HG02840 (cell line): ENCODE measurements at regions not wholly inside any gene's neighbourhood (a gene's known extent, or its start where the extent isn't known, plus 50 kb on each side); places are given as distances from the start of the nearest gene placed in this dataset.
"Not testable (repeated sequence)": the region's sequence is repeated elsewhere in the genome, so short reads cannot be mapped to it uniquely, and the experiment has no call there.

Experiments used
- ATAC-seq: cut with Tn5 transposase; IDR thresholded peaks from one replicate; pipeline ENCODE4 v1.9.1; 2021; ENCODE audit warnings: mild to moderate bottlenecking, moderate library complexity, moderate number of reproducible peaks; ENCODE audit not compliant: unreplicated experiment, low FRiP score

DNA sequence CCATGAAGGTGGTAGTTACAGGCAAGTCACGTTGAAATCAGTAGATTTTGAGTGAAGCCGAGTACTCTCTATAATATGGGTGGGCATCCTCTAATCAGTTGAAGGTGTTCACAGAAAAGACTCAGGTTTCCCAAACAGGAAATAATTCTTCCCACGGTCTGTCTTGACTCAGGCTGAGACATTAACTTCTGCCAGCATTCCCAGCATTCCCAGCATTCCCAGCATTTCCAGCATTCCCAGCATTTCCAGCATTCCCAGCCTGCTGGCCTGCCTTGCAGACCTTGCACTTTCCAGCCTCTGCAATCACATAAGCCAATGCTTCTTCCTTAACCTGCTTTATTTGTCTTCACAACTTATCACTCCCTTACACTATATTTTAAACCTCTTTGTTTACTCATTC, 542.3 kb upstream of the ROBO2 start:
- ATAC-seq, result no peak

DNA sequence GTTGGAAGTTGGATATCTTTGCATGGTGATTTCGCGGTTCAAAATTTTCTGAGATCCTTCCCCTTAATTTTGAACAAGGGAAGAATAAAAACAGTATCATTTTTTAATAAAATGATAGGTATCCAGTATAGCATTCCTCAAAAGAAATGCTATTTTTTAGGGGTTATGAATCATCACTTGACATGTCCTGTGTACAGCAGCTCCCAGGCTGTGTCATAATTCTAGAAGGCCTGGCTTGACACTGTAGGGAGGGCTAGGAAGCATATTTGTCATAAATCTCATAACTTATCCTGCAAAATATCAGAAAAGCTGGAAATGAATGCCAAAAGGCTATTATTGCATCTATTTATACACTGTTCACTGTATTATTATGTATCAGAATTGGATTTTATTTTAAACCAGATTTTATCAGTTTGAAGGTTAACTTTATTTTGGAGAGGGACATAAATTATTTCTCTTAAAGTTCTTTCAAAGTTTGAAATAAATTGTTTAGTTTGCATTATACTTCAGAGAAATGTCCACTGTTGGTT, 539.1 kb upstream of the ROBO2 start:
- ATAC-seq, result no peak

DNA sequence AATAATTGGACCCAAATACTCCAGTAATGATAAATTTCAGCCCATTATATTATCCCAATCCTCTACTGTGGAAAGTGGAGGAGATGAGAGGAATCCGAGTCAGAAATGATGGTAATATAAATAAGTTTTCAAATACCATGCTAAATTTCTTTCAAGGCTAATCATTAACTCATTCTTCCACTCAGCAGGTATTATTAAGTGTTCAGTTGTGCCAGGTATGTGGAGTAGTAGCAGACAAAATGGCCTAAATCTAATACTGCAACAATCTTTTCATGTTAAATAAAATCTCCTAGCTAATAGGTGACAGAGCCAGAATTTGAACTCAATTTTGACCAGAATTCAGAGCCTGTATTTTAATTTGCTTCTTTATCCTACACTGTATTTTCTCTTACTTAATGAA, 538.6 kb upstream of the ROBO2 start:
- ATAC-seq, result no peak

DNA sequence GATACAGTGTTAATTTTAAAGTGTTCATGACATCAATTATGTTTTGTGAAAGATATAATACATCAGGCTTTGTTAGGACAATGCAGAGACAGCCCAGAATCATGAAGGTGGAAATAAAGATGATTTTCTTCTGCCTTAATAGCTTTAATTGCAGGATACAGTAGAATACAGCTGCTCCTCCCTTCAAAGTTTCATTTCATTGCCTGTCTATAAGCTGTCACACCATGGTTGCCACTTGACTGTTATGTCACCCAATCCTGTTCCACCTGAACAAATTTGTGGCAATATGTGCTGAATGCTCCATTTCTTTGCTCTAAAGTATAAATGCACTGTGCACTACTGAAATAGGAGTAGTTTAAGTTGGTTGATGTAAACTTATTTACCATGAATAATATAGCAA, 537.8 kb upstream of the ROBO2 start:
- no peak for ATAC-seq

DNA sequence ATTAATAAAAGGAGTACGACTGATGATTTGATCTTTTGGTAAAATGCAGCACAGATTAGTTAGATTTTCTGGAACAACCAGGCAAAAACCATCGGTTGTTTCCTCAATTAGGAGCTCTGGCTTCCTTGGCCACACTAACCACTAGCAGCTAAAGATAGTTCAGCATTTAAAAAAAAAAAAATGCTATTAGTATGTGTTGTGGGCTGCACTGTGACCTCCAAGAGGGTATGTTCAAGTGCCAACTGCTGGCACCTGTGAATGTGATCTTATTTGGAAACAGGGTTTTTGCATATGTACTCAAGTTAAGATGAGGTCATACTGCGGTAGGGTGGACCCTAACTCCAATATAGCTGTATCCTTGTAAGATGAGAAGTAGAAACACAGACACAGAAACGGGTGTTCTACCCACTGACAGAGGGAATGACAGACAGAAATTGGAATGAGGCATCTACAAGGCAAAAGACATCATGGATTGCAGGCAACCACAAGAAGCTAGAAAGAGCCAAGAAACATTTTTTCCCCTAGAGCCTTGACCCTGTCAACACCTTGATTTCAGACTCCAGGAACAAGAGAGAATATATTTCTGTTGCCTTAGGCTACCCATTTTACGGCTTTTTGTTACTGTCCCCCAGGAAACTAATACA, 534.6 kb upstream of the ROBO2 start:
- ATAC-seq, result no peak

DNA sequence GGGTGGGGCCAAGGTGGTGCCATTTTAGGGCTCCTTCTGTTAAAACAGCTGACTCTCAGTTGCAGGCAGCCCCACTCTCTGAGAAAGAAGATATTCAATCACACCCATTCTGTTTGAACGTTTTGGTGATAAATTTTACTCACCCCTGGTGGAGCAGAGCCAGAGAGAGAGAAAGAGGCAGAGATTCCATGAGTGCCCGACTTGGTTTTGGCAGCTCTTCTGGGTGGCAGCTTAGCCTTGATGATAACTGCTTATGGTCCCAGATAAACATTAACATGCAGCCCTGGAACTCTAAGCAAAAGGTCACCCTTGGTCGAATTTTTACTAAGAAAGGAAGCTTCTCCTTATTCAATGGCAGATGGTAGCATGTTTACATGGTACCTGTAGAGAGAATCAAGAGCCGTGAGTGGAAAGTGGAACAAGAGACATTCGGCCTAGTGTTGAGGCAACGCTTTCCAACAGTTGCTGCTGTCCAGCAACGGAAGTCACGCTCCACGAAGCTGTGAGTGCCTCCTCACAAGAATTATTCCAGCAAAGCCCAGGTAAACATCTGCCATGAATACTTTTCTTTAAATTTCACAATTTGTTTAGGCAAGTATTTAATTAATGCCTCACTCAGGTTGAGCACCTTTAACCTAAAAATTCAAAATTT, 530.6 kb upstream of the ROBO2 start:
- ATAC-seq, result no peak

DNA sequence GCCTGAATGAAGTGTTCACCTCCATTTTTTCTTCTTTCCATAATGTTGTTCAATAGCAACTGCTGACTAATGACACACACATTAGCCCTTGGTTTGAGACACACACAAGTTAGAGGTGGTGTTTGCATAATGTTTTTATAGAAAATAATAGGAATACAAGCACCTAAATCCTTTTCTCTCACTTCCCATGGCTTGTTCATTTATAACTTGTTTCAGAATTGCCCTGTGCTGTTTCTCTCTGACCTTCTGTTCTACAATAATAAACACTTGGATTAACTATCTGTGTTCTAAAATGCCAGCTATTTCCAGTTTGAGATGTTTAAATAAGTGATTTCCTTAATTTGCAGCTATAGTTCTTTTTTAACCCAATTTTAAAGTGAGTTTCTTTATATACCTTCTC, 525.1 kb upstream of the ROBO2 start:
- ATAC-seq, result no peak

DNA sequence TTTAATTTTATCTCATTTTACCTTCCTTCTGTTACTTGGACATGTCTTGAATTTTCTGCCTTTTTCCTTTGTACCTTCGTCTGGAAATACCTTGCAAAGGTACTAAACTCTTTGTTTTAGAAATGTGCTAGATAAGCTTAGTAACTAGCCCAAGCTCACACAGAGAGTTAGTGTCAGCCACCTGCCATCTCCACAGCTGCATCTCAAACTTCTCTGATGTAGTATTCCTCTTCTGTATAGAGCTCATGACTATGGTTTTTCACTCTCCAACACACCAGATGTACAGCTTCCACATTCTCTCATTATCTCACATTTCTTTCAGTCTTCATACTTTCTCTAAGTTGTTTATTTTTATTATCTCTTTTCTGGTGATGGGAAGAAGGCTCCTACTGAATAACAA, 516.6 kb upstream of the ROBO2 start:
- no peak for ATAC-seq

DNA sequence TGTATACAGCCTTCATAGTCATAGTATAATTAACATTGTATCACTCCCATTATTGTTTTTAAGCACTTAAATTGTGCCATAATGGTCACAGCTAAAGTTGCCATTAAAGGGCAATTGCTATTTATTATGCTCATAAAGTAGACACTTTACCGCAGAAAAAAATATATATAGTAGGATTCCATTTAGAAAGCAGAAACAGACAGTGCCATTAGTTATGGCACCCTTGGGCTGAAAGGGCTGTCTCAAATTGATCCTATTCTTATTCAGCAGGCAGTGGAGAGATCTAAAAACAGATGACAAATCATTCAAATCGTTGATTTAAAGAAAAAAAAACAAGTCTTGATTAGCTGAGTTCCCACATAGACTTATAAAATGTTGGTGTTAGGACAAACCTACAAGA, 514.2 kb upstream of the ROBO2 start:
- no peak for ATAC-seq

DNA sequence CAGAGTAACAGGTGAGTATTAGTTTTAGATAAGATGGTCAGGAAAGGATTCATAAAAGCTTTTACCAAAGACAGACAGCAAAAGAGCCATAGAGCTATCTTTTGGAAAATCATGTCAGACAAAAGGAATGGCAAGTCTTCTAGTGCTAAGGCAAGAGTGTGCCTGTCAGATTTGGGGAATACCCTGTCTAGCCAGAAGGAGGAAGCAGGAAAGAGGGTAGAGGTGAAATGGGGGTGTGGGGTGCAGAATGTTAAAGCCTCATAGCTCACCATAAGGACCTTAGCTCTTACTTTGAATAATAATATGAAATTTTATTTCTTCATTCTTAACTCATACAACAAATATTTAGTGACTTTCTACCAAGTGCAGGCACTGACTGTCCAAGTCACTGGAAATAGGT, 512.1 kb upstream of the ROBO2 start:
- ATAC-seq, result no peak

DNA sequence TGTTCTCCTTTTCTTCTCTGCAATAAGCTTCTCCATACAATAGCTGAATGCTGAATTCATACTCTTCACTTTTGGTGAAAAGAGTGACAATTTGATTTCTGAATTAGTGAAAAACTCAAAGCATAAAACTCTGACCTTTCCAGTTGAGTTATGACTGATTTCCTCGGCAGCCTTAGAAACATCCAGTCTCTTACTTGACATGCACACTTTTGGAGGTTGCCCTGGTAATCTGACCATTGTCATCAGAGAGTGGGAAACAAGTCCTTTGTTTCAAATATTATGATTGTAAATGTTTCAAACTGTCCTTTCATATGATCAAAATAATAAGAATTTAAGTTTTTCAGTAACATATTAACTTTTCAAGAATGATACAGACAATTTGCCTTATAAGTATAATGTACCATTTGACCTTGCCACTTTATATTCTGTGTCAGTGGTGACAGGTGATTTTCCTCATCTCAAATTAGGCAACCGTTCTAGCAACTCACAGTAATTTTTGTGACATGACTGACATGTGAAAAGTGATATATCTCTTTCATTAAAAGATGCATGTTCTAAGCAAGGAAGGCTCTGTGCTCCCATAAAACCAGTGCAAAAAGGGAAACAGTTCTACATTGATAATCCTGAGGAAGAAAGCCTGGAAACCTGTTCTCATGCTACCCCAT, 507.6 kb upstream of the ROBO2 start:
- ATAC-seq, result no peak

DNA sequence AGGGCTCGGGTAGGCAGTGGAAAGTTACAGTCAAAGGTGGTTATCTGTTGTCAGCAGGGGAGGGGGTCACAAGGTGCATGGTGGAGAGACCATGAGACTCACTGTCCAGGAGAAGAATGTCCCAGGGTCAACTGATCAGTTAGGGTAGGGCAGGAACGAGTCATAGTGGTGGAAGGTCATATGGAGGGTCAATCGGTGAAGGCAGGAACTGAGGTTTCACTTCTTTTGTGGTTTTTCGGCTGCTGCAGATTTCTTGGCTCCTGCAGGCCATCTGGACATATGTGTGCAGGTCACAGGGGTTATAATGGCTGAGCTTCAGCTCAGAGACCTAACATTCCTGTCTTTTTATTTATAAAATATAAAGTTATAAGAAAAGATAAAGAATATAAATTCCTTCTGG, 506.2 kb upstream of the ROBO2 start:
- ATAC-seq, result not testable (repeated sequence)

DNA sequence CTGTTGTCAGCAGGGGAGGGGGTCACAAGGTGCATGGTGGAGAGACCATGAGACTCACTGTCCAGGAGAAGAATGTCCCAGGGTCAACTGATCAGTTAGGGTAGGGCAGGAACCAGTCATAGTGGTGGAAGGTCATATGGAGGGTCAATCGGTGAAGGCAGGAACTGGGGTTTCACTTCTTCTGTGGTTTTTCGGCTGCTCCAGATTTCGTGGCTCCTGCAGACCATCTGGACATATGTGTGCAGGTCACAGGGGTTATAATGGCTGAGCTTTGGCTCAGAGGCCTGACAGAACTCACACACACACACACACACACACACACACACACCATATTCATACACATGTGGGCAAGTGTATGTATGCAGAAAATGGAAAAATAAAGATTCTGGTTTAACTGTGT, 502.0 kb upstream of the ROBO2 start:
- ATAC-seq, result not testable (repeated sequence)

DNA sequence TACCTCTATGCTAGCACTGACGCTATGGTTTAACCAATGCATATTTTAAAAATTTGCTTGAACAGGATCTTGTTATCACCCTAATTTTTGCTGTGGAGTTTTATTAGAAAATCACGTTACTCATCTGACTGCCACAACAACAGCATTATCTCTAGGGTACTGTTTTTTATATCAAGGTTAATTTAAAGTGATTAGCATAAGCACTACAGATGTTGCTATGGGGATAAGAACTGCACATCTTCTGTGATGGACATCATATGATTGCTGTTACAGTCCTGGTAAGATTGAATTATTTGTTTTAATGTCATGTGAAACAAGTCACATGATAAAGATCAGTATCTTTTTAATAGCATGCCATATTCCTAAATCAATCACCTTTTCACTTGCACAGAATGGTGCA, 492.2 kb upstream of the ROBO2 start:
- no peak for ATAC-seq

DNA sequence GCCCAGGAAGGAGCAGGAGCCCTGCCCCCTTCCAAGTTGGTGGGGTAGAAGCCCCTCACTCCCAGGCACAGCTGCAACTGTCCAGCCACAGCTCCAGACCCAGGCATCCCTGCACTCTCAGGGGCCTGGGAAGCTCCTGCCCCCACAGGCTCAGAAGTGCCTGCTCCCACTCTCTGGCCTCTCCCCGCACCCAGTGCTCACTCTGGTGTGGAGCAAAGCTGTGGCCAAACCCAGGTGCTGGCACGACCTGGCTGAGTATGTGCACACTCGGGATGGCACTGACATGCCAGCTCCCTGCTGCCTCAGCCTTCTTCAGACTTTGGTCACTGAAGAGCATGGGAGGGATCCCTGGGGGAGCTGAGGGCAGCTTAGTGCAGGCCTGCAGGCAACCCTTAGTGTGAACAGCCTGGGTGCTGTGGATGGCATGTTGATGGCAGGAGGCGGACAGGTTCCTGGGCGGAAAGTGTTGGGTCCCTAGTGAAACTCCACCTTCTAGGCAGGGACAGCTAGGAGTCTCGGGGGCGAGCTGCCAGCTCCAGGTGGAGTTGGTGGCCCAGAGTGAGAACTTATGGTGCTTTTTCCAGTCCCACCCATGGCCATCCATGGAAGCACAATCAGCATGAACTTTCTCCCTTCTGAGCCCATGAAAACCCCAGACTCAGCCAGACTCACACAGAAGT, 489.2 kb upstream of the ROBO2 start:
- ATAC-seq, result no peak

DNA sequence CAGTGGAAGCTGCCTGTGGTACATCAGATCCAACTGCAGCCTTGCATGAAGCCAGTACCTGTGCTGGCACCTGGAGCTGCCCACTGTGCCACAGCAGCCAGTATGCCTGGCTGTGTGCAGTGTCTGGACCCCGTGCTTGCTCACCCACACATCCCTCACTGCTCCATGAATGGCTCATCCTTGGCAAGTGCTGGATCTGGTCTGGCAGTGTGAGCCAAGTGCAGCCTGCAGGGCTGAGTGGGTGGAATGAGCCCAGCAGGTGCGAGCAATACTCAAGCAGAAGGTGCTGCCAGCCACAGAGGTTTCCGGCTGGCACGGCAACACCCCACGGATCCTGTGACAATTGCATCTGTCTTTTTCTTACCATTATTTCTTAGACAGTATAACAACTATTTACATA, 488.2 kb upstream of the ROBO2 start:
- ATAC-seq, result no peak

DNA sequence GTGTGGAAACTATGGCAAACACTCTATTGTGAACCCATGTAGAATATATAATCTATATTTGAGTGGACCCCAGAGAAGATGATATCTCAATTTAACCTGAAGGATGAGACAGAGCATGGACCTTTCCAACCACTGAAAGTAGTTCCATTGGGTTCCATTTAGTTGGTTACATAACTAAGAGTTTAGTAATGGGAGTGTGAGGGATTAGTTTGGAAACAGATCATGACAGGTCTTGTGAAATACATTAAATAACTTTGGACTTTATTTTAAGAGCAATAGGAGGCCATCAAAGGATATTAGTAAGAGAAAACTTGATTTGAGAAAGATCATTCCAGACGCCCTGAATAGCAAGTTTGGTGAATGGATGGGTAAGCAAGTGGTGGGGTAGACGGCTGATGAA, 487.2 kb upstream of the ROBO2 start:
- no peak for ATAC-seq

DNA sequence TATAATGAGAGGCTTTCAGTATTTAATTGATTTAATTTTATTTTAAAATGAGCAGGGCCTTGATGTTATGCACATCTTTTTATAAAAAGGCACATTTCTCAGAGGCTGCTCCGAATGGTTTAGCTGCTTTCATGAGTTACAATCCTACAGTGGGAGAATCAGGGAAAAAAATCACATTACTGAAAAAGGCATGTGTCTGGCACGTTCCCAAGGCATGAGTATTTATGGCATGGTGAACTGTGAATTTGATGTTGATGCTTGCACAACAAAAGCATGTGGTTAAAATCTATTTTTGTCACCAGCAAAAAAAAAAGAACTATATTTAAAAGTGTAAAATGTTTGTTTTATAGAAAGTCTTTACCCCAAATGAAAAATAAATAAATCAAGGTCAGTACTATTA, 485.2 kb upstream of the ROBO2 start:
- ATAC-seq, result no peak

DNA sequence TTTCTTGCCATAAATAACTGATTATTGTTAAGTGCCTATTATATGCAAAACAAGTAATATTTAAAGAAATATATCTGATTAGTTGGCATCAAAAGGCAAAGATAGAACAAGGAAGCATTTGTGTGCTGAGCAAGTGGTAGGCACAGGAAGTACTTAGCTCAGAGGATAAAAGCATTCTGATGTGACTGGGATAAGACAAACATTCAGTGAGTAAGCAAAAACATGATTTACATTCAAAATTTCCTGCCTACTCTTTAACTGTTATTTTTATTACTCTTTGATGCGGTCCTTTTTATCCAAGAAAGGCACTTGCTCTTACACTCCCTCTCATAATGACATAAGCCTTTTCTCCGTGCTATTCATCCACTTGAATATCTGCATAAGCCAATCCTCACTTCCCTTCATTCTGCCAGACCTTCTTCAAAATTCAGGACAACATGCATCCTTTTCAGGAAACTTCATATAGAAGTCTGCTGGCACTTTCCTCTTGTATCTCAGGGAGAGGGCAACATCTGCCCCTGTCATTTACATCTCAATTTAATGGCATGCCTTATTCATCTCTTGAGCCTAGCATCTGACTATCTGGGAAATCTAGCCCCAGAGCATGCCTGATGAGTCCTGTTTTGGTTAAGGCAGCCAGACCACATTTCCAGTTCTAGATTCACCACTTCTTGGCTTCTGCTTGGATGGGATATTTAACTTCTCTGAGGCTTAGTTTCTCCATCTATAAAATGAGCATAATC, 478.2 kb upstream of the ROBO2 start:
- no peak for ATAC-seq

DNA sequence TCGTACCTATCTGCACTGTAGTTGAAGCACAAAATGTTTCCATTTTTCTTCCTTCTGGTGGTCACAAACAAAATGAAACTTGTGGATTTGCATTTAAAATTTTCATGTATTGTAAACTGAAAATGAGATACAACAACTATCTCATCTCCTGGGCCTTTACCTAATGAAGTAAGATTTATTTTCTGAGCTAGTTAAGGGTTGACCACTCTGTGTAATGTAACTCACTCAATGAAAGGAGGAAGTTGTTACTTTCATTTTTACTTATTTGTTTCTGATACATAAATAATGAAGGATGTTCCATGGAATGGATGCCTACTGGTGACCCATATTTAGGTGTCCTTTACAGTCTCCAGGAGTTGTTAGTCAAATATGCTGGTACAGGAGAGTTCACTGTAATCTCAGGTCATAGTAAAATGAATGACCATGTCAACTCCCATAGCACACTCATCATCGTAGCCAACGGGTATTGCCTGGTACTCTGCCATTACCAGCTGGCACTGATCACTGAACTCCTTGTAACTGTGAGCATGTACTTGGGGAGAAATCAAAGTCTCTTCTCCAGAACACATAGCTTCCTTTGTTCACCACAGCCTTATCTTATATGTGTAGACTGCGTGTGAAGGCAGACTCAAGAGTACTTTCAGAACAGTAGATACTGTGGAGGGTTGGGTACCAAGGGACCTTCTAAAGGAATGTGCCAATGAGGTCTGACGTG, 474.2 kb upstream of the ROBO2 start:
- ATAC-seq, result no peak
